ENCODE measurements at regions not wholly inside any gene's neighbourhood (a gene's known extent, or its start where the extent isn't known, plus 50 kb on each side); places are given as distances from the start of the nearest gene placed in this dataset.

DNA sequence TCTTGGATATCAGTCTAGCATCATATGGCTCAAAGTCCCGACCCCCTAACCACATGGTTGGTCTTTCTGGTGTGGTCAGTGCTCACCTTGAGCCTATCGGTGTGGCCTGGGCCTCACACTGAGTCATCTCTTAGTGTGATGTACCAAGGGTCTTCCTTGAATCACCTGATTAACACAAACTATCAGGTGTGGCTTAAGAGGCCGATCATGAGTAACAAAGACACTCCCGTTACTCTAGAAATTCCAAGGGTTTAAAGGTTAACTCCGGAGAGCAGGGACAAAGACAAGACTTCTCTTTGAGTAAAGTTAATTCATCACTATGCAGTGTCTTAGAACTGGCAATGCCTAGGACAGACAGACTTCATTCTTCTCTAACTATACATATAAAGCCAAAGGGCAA lies 52.3 kb upstream of the ARMC3 start:
- TF ChIP-seq YY1 (IDR thresholded peaks at IDR 0.05; ENCODE audit: low read depth) (no peak), MAX (IDR thresholded peaks at IDR 0.05) (no peak), TEAD4 (IDR thresholded peaks at IDR 0.05) (no peak), FOXM1 (IDR thresholded peaks at IDR 0.05; ENCODE audit: borderline replicate concordance, low read depth) (no peak), TAF1 (IDR thresholded peaks at IDR 0.05; ENCODE audit: low read depth) (no peak), NFIC (IDR thresholded peaks at IDR 0.05) (no peak), TCF12 (IDR thresholded peaks at IDR 0.05; ENCODE audit: low read depth) (no peak), ZBTB7A (IDR thresholded peaks at IDR 0.05; ENCODE audit: low read depth) (no peak), USF1 (IDR thresholded peaks at IDR 0.05) (no peak), CEBPB (IDR thresholded peaks at IDR 0.05) (no peak), EGR1 (IDR thresholded peaks at IDR 0.05) (no peak), EP300 (IDR thresholded peaks at IDR 0.05; ENCODE audit: borderline replicate concordance) (no peak), RAD21 (IDR thresholded peaks at IDR 0.05; ENCODE audit: low read depth) (no peak), CREB1 (IDR thresholded peaks at IDR 0.05; ENCODE audit: low read depth) (no peak)
- TF ChIP-seq, protein P1, sequence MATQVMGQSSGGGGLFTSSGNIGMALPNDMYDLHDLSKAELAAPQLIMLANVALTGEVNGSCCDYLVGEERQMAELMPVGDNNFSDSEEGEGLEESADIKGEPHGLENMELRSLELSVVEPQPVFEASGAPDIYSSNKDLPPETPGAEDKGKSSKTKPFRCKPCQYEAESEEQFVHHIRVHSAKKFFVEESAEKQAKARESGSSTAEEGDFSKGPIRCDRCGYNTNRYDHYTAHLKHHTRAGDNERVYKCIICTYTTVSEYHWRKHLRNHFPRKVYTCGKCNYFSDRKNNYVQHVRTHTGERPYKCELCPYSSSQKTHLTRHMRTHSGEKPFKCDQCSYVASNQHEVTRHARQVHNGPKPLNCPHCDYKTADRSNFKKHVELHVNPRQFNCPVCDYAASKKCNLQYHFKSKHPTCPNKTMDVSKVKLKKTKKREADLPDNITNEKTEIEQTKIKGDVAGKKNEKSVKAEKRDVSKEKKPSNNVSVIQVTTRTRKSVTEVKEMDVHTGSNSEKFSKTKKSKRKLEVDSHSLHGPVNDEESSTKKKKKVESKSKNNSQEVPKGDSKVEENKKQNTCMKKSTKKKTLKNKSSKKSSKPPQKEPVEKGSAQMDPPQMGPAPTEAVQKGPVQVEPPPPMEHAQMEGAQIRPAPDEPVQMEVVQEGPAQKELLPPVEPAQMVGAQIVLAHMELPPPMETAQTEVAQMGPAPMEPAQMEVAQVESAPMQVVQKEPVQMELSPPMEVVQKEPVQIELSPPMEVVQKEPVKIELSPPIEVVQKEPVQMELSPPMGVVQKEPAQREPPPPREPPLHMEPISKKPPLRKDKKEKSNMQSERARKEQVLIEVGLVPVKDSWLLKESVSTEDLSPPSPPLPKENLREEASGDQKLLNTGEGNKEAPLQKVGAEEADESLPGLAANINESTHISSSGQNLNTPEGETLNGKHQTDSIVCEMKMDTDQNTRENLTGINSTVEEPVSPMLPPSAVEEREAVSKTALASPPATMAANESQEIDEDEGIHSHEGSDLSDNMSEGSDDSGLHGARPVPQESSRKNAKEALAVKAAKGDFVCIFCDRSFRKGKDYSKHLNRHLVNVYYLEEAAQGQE (IDR thresholded peaks at IDR 0.05; ENCODE audit: low read depth) = no peak

GRCh38 chr10:22874189-22874854 lies 53.5 kb upstream of the ARMC3 start:
- TF ChIP-seq TCF12 (IDR thresholded peaks at IDR 0.05; ENCODE audit: low read depth) = no peak
- no peak for TF ChIP-seq MAX (IDR thresholded peaks at IDR 0.05)
- no peak for TF ChIP-seq NFIC (IDR thresholded peaks at IDR 0.05)
- no peak for TF ChIP-seq YY1 (IDR thresholded peaks at IDR 0.05; ENCODE audit: low read depth)
- TF ChIP-seq RAD21 (IDR thresholded peaks at IDR 0.05; ENCODE audit: low read depth) = no peak
- no peak for TF ChIP-seq CEBPB (IDR thresholded peaks at IDR 0.05)
- no peak for TF ChIP-seq TEAD4 (IDR thresholded peaks at IDR 0.05)
- TF ChIP-seq CREB1 (IDR thresholded peaks at IDR 0.05; ENCODE audit: low read depth) = no peak
- TF ChIP-seq, protein P1 (IDR thresholded peaks at IDR 0.05; ENCODE audit: low read depth) = no peak
- TF ChIP-seq FOXM1 (IDR thresholded peaks at IDR 0.05; ENCODE audit: borderline replicate concordance, low read depth) = no peak
- no peak for TF ChIP-seq USF1 (IDR thresholded peaks at IDR 0.05)
- TF ChIP-seq TAF1 (IDR thresholded peaks at IDR 0.05; ENCODE audit: low read depth) = no peak
- no peak for TF ChIP-seq EGR1 (IDR thresholded peaks at IDR 0.05)
- TF ChIP-seq ZBTB7A (IDR thresholded peaks at IDR 0.05; ENCODE audit: low read depth) = no peak
- TF ChIP-seq EP300 (IDR thresholded peaks at IDR 0.05; ENCODE audit: borderline replicate concordance) = no peak

GRCh38 chr10:22856444-22857074 lies 71.3 kb upstream of the ARMC3 start:
- TF ChIP-seq TEAD4 (IDR thresholded peaks at IDR 0.05) (no peak), CREB1 (IDR thresholded peaks at IDR 0.05; ENCODE audit: low read depth) (no peak), MAX (IDR thresholded peaks at IDR 0.05) (no peak), EGR1 (IDR thresholded peaks at IDR 0.05) (no peak), TCF12 (IDR thresholded peaks at IDR 0.05; ENCODE audit: low read depth) (no peak), NFIC (IDR thresholded peaks at IDR 0.05) (no peak), RAD21 (IDR thresholded peaks at IDR 0.05; ENCODE audit: low read depth) (no peak), USF1 (IDR thresholded peaks at IDR 0.05) (no peak), YY1 (IDR thresholded peaks at IDR 0.05; ENCODE audit: low read depth) (no peak), EP300 (IDR thresholded peaks at IDR 0.05; ENCODE audit: borderline replicate concordance) (no peak), CEBPB (IDR thresholded peaks at IDR 0.05) (no peak), TAF1 (IDR thresholded peaks at IDR 0.05; ENCODE audit: low read depth) (no peak)
- TF ChIP-seq, protein P1 (IDR thresholded peaks at IDR 0.05; ENCODE audit: low read depth) = no peak
